GM19463 (cell line): ENCODE measurements at regions not wholly inside any gene's neighbourhood (a gene's known extent, or its start where the extent isn't known, plus 50 kb on each side); places are given as distances from the start of the nearest gene placed in this dataset.

Source experiments
- ATAC-seq: cut with Tn5 transposase; IDR thresholded peaks from one replicate; pipeline ENCODE4 v1.9.1; 2021; ENCODE audit warnings: mild to moderate bottlenecking, moderate library complexity; ENCODE audit not compliant: unreplicated experiment

- no peak for ATAC-seq
These were observed 198.5 kb upstream of the PWP1 start for GRCh38 chr12:107487011-107487680.

- ATAC-seq, result no peak
These were observed 196.9 kb upstream of the PWP1 start for GRCh38 chr12:107488666-107489065.

- no peak for ATAC-seq
These were observed 195.6 kb upstream of the PWP1 start for GRCh38 chr12:107490010-107490409.

- ATAC-seq, result no peak
These were observed 193.7 kb upstream of the PWP1 start for GRCh38 chr12:107491856-107492255.

- no peak for ATAC-seq
These were observed 193.0 kb upstream of the PWP1 start for GRCh38 chr12:107492393-107493134.

GRCh38 chr12:107493135-107493494 lies 192.5 kb upstream of the PWP1 start:
- ATAC-seq, result no peak

GRCh38 chr12:107493666-107494065 lies 191.9 kb upstream of the PWP1 start:
- ATAC-seq, result no peak

- no peak for ATAC-seq
These were observed 191.3 kb upstream of the PWP1 start for GRCh38 chr12:107494331-107494730.

GRCh38 chr12:107495604-107496003 lies 190.0 kb upstream of the PWP1 start:
- ATAC-seq, result no peak

GRCh38 chr12:107497231-107497630 lies 188.4 kb upstream of the PWP1 start:
- ATAC-seq, result no peak

GRCh38 chr12:107500307-107500706 lies 185.3 kb upstream of the PWP1 start:
- ATAC-seq, result no peak

GRCh38 chr12:107501681-107502080 lies 183.9 kb upstream of the PWP1 start:
- ATAC-seq, result no peak

- no peak for ATAC-seq
These were observed 182.3 kb upstream of the PWP1 start for GRCh38 chr12:107503129-107503855.

- no peak for ATAC-seq
These were observed 181.4 kb upstream of the PWP1 start for GRCh38 chr12:107503887-107504885.

- no peak for ATAC-seq
These were observed 176.2 kb upstream of the PWP1 start for GRCh38 chr12:107509421-107509820.

GRCh38 chr12:107510211-107510610 lies 175.4 kb upstream of the PWP1 start:
- ATAC-seq, result no peak

GRCh38 chr12:107511292-107511691 lies 174.3 kb upstream of the PWP1 start:
- no peak for ATAC-seq

- ATAC-seq, result no peak
These were observed 173.2 kb upstream of the PWP1 start for GRCh38 chr12:107512391-107512790.

GRCh38 chr12:107513184-107513583 lies 172.4 kb upstream of the PWP1 start:
- no peak for ATAC-seq

- no peak for ATAC-seq
These were observed 171.8 kb upstream of the PWP1 start for GRCh38 chr12:107513636-107514400.
